GM10266 (cell line): ENCODE measurements at regions not wholly inside any gene's neighbourhood (a gene's known extent, or its start where the extent isn't known, plus 50 kb on each side); places are given as distances from the start of the nearest gene placed in this dataset.

Source experiments
- DNase-seq: peaks from one replicate; pipeline ENCODE4 v3.0.0; 2012; ENCODE audit errors: extremely low spot score
- TF ChIP-seq, protein P1 (sequence below): IDR thresholded peaks from 2 replicates; pipeline ENCODE4 v1.5.1; 2012; ENCODE audit warnings: mild to moderate bottlenecking, low read depth; ENCODE audit not compliant: control insufficient read depth, insufficient read depth; ENCODE audit errors: missing control alignments

DNA sequence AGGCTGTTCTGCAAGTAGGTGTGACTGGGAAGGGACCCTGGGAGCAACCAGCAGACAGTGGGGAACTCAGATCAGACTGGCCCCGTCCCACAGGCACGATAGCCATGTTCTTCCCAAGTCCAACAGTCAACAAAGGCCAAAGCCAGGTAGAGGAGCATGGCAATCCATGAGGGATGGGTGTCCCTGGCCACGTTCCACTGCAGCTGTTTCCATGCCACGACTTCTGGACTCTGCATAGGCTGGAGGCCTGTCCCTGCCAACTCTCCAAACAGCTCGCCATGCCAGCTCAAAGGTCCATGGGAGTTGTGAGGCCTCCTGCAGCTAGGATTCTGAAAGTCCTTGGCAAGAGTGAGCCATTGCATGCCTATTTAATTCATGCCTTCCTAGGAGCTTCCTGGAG is 459.8 kb downstream of the CDH8 start:
- no peak for DNase-seq
- TF ChIP-seq, protein P1, sequence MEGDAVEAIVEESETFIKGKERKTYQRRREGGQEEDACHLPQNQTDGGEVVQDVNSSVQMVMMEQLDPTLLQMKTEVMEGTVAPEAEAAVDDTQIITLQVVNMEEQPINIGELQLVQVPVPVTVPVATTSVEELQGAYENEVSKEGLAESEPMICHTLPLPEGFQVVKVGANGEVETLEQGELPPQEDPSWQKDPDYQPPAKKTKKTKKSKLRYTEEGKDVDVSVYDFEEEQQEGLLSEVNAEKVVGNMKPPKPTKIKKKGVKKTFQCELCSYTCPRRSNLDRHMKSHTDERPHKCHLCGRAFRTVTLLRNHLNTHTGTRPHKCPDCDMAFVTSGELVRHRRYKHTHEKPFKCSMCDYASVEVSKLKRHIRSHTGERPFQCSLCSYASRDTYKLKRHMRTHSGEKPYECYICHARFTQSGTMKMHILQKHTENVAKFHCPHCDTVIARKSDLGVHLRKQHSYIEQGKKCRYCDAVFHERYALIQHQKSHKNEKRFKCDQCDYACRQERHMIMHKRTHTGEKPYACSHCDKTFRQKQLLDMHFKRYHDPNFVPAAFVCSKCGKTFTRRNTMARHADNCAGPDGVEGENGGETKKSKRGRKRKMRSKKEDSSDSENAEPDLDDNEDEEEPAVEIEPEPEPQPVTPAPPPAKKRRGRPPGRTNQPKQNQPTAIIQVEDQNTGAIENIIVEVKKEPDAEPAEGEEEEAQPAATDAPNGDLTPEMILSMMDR = no peak

DNA sequence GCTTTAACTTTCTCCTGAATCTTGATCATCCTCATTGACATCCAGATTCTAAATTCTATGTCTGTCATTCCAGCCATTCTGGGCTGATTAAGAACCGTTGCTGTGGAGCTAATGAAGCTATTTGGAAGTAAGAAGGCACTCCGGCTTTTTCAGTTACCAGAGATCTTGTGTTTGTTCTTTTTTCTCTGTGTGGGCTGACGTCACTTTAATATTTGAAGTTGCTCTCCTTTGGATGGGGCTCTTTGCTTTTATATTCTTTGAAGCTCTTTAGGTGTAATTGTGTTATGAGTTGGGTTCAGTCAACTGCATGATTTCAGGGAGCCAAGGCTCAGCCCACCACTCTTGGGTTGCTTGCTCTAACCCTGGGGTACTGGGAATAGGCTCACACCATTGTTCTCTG is 460.6 kb downstream of the CDH8 start:
- TF ChIP-seq, protein P1 = no peak
- no peak for DNase-seq

DNA sequence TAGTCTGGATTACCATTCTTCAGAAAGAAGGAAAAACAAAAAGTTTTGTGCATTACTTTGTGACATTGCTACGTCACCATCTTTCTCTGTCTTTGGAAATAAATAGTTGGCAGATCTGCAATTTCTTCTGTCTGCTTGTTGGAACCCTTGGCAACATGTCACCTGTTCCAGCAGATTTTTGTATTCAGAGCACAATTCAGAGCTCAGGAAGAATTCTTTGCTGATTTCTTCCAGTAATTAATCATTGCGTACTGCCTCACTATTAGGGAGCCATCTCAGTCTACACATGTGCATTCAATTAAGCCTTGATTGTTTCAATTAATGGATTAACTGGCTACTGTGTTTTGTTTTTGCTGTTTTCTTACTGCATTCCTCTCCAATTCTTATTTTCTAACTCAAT is 467.2 kb downstream of the CDH8 start:
- no peak for DNase-seq
- TF ChIP-seq, protein P1 = no peak

DNA sequence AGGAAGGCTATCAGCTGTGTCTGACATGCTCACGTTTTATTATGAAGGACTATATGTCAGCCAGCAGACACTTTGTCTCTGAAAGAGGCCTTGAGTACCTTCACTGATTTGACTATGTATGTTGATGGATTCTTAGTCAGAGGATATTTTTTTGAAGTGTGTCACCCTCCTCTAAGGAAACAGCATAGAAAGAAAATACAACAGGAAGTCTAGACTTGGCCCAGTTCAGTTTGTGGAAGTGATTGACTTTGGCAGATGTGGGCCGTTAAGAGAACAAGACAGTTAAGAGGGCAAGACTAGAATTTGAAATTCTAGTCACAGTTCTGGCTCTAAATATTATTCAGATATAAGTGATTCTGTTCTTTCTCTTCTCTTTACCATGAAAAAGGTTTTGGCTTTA is 471.5 kb downstream of the CDH8 start:
- TF ChIP-seq, protein P1 = no peak
- DNase-seq = no peak

DNA sequence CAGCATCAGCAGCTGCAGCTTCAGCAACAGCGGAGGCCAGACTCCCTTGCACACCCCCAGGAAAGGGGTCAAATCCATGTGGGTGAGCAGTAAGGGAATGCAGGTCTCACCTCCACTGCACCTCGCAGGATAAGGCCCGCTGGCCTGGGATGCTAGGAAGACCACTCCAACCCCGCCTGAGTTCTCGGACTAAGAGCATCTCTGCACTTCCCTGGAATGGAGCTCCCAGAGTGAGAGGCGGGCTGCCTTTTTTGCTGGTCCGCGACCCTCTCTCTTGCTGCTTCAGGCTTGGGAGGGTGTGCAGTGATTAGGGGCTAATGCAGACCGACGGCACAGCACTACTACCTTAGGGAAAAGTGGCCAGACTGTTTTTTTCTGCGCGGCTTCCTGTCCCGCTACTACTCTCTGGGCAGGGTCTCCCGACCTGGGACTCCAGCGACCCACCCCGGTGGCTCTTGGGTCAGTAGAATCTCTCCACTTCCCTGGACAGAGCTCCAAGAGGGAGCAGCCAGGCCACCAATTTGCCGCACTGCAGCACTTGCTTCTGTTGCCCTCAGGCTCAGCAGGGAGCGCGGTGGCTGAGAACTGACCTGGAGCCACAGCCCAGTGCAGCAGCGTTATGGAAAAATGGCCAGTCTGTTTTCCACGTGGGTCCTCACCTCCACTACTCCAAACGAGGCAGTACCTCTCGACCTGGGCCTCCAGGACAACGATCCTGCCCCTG is 480.4 kb downstream of the CDH8 start:
- DNase-seq = no peak
- TF ChIP-seq, protein P1 = no peak

DNA sequence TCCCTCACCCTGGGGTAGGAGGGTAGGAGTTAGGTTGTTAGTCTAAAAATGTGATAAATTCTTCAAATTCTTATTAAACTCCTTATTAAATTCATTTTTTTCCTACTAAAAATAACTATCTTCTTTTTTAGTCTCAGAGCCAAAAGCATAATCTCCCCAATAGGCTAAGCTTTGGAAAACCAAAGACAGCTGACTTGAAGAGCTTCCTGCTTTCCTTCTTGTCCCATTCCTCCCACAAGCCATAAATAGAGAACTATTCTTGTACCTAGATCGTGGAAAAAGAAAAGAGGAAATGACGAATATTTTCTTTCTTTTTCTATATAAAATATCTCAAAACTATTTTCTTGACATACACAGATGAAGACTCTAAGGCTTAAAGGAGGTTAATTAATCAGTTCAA is 486.9 kb downstream of the CDH8 start:
- TF ChIP-seq, protein P1 = no peak
- DNase-seq = no peak

DNA sequence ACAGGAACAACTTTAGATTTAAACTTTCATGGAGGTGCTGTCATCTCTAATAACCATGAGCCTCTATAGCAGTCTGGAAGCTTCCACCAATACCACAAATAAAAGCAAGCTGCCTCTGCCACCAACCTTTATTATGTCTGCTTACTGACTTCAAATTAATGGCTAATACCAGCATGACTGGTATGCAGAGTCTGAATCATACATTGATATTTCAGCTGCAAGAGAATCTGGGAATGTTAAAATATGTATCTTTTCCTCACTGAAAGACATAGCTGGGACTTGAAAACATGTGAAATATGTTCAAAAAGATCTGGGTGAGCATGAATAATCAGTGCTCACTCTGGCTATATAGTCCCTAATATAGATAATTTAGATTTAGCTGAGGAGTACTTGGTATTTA is 488.6 kb downstream of the CDH8 start:
- TF ChIP-seq, protein P1 = no peak

More for the DNA sequence above, 488.6 kb downstream of the CDH8 start:
- DNase-seq = no peak
